H1 (cell line): ENCODE measurements at regions not wholly inside any gene's neighbourhood (a gene's known extent, or its start where the extent isn't known, plus 50 kb on each side); places are given as distances from the start of the nearest gene placed in this dataset.

Experiments used
- CTCF ChIA-PET: fragments of 300-600 bp; sonication (Branson Sonifier 250); formaldehyde crosslinking; loops from one replicate; lab custom pipeline; 2021; ENCODE audit not compliant: partially characterized antibody; lab: Charles Lee
- POLR2A ChIA-PET: fragments of 300-600 bp; sonication (Branson Sonifier 250); formaldehyde crosslinking; loops from one replicate; lab custom pipeline; 2021; ENCODE audit warnings: inconsistent platforms; ENCODE audit not compliant: partially characterized antibody; lab: Charles Lee
- DNase-seq, 2 experiments: peaks; one replicate each; pipeline versions ENCODE4 v3.0.0 to v3.0.0-alpha.2; 2010 to 2022; ENCODE audit warnings: low spot score in 2 of 2, low read depth in 1 of 2, mixed read lengths in 1 of 2
- FAIRE-seq: peaks from 2 replicates; lab custom pipeline; 2011; peaks lifted over from hg19 to GRCh38; lab: Jason Lieb, UNC
- H2AFZ ChIP-seq: 2 replicates; pipeline ENCODE4 v1.8.1; 2012; ENCODE audit warnings: low read length, inconsistent platforms
- H2AK5ac ChIP-seq: 2 replicates; pipeline ENCODE4 v1.6.1; 2013; ENCODE audit warnings: low read depth, low read length
- H2BK120ac ChIP-seq: replicated peaks from 2 replicates; pipeline ENCODE3; 2013; ENCODE audit warnings: low read depth, low read length, inconsistent platforms
- H2BK12ac ChIP-seq: 2 replicates; pipeline ENCODE4 v1.6.1; 2013; ENCODE audit warnings: low read depth, low read length
- H2BK15ac ChIP-seq: 2 replicates; pipeline ENCODE4 v1.6.1; 2013; ENCODE audit warnings: low read length
- H2BK20ac ChIP-seq: 2 replicates; pipeline ENCODE4 v1.6.1; 2013; ENCODE audit warnings: low read length
- H2BK5ac ChIP-seq: 2 replicates; pipeline ENCODE4 v1.6.1; 2013; ENCODE audit warnings: low read depth, low read length
- H3K14ac ChIP-seq: 2 replicates; pipeline ENCODE4 v1.6.1; 2013; ENCODE audit warnings: inconsistent platforms; ENCODE audit not compliant: insufficient read length
- H3K18ac ChIP-seq: 2 replicates; pipeline ENCODE4 v1.6.1; 2013; ENCODE audit warnings: low read length; ENCODE audit errors: extremely low read depth
- H3K23ac ChIP-seq: 2 replicates; pipeline ENCODE4 v1.6.1; 2013; ENCODE audit warnings: inconsistent platforms; ENCODE audit not compliant: insufficient read length
- H3K23me2 ChIP-seq: 2 replicates; pipeline ENCODE4 v1.6.1; 2013; ENCODE audit warnings: low read depth, low read length
- H3K27ac ChIP-seq: 2 replicates; pipeline ENCODE4 v1.6.1; 2011; ENCODE audit warnings: low read depth, low read length, inconsistent platforms
- H3K27me3 ChIP-seq, 4 experiments: replicated peaks in 1 of 4; 1 replicate in 1 of 4; 2 replicates in 3 of 4; pipeline versions ENCODE4 v1.6.1 to v1.8.1; 2011 to 2013; ENCODE audit warnings: low read length in 3 of 4, mild to moderate bottlenecking in 3 of 4, inconsistent platforms in 2 of 4, mixed read lengths in 2 of 4, moderate library complexity in 1 of 4; ENCODE audit not compliant: control insufficient read depth in 3 of 4, insufficient read depth in 3 of 4; ENCODE audit errors: extremely low read depth in 1 of 4
- H3K36me3 ChIP-seq, 4 experiments: 2 replicates each; pipeline versions ENCODE4 v1.6.1 to v1.8.1; 2011 to 2013; ENCODE audit warnings: mild to moderate bottlenecking in 4 of 4, low read length in 3 of 4, moderate library complexity in 2 of 4, control low read depth in 1 of 4, inconsistent platforms in 1 of 4; ENCODE audit not compliant: insufficient read depth in 4 of 4, control insufficient read depth in 2 of 4
- H3K4ac ChIP-seq: replicated peaks from 2 replicates; pipeline ENCODE3; 2013; ENCODE audit warnings: low read length, low read depth, mixed read lengths, inconsistent platforms; ENCODE audit not compliant: insufficient read length
- H3K4me1 ChIP-seq, 4 experiments: replicated peaks in 1 of 4; 1 replicate in 1 of 4; 2 replicates in 3 of 4; pipeline versions ENCODE4 v1.6.1 to v1.8.1; 2011 to 2013; ENCODE audit warnings: low read length in 3 of 4, inconsistent platforms in 2 of 4, mixed read lengths in 1 of 4; ENCODE audit not compliant: insufficient read depth in 4 of 4, control insufficient read depth in 3 of 4
- H3K4me2 ChIP-seq, 2 experiments: 2 replicates each; pipeline versions ENCODE4 v1.6.1 to v1.8.1; 2011 to 2013; ENCODE audit warnings: low read depth in 2 of 2, low read length in 2 of 2, control low read depth in 1 of 2, inconsistent platforms in 1 of 2, mild to moderate bottlenecking in 1 of 2; ENCODE audit not compliant: insufficient read depth in 1 of 2
- H3K4me3 ChIP-seq, 4 experiments: fragments of 200-600, 300-600 bp in 1 of 4; sonication (generic), shearing (Covaris generic), sonication (Bioruptor Twin) in 1 of 4; 2 replicates each; pipeline versions ENCODE4 v1.5.1 to v1.8.1; 2011 to 2016; ENCODE audit warnings: low read length in 4 of 4, low read depth in 3 of 4, control low read depth in 2 of 4, inconsistent platforms in 2 of 4, mild to moderate bottlenecking in 2 of 4, mixed read lengths in 1 of 4, moderate library complexity in 1 of 4; ENCODE audit not compliant: insufficient read depth in 2 of 4; ENCODE audit errors: extremely low read depth in 1 of 4
- H3K56ac ChIP-seq: replicated peaks from 2 replicates; pipeline ENCODE3; 2013; ENCODE audit warnings: low read depth, mild to moderate bottlenecking, mixed read lengths, low read length, inconsistent platforms; ENCODE audit not compliant: insufficient read length
- H3K79me1 ChIP-seq: 2 replicates; pipeline ENCODE4 v1.6.1; 2013; ENCODE audit warnings: low read depth, low read length, control low read depth
- H3K79me2 ChIP-seq, 2 experiments: 2 replicates each; pipeline versions ENCODE4 v1.6.1 to v1.8.1; 2012 to 2013; ENCODE audit warnings: low read length in 2 of 2, mild to moderate bottlenecking in 2 of 2, inconsistent platforms in 1 of 2; ENCODE audit not compliant: insufficient read depth in 2 of 2, control insufficient read depth in 1 of 2
- H3K9ac ChIP-seq, 4 experiments: replicated peaks in 1 of 4; 1 replicate in 1 of 4; 2 replicates in 3 of 4; pipeline versions ENCODE4 v1.6.1 to v1.8.1; 2011 to 2013; ENCODE audit warnings: low read depth in 3 of 4, low read length in 3 of 4, control low read depth in 2 of 4, mild to moderate bottlenecking in 2 of 4, moderate library complexity in 2 of 4, inconsistent platforms in 1 of 4; ENCODE audit errors: extremely low read depth in 1 of 4
- H3K9me3 ChIP-seq, 2 experiments: 2 replicates each; pipeline versions ENCODE4 v1.6.1 to v1.8.1; 2012 to 2013; ENCODE audit warnings: mild to moderate bottlenecking in 2 of 2, moderate library complexity in 2 of 2, control low read depth in 1 of 2, inconsistent platforms in 1 of 2, low read depth in 1 of 2, low read length in 1 of 2, mixed read lengths in 1 of 2; ENCODE audit not compliant: insufficient read depth in 2 of 2
- H4K20me1 ChIP-seq, 2 experiments: replicated peaks in 1 of 2; 2 replicates each; pipeline versions ENCODE3 to v1.8.1; 2011 to 2013; ENCODE audit warnings: inconsistent platforms in 2 of 2, low read length in 2 of 2, mild to moderate bottlenecking in 1 of 2; ENCODE audit not compliant: insufficient read depth in 2 of 2, control insufficient read depth in 1 of 2
- H4K5ac ChIP-seq: 2 replicates; pipeline ENCODE4 v1.6.1; 2013; ENCODE audit warnings: low read length, low read depth, mixed read lengths, inconsistent platforms; ENCODE audit not compliant: insufficient read length
- H4K8ac ChIP-seq: 2 replicates; pipeline ENCODE4 v1.8.0; 2013; ENCODE audit warnings: mild to moderate bottlenecking, moderate library complexity, low read length, inconsistent platforms; ENCODE audit not compliant: insufficient read depth; ENCODE audit errors: extremely low read depth
- H4K91ac ChIP-seq: replicated peaks from 2 replicates; pipeline ENCODE3; 2013; ENCODE audit warnings: low read length, mixed read lengths, inconsistent platforms; ENCODE audit not compliant: insufficient read length
- CBX5 ChIP-seq: fragments of 300-800, 300-1000 bp; sonication (generic); IDR thresholded peaks from 2 replicates; pipeline ENCODE4 v1.7.1; 2016; ENCODE audit warnings: antibody characterized with exemption, low read length, low read depth
- CHD1 ChIP-seq: IDR thresholded peaks from 2 replicates; pipeline ENCODE4 v1.6.1; 2012; ENCODE audit warnings: low read depth, low read length, improper control_type of control experiment
- E2F6 ChIP-seq: IDR thresholded peaks from 2 replicates; pipeline ENCODE4 v1.6.1; 2012; ENCODE audit warnings: inconsistent platforms
- EGR1 ChIP-seq: IDR thresholded peaks from 2 replicates; pipeline ENCODE4 v1.6.1; 2011; ENCODE audit warnings: low read depth, low read length, borderline replicate concordance
- FOSL1 ChIP-seq: IDR thresholded peaks from 2 replicates; pipeline ENCODE4 v1.6.1; 2011; ENCODE audit warnings: mild to moderate bottlenecking, low read depth, low read length, moderate library complexity; ENCODE audit not compliant: insufficient read depth
- JUND ChIP-seq: IDR thresholded peaks from 2 replicates; pipeline ENCODE4 v1.6.1; 2011; ENCODE audit warnings: mild to moderate bottlenecking, improper control_type of control experiment, low read length
- KDM1A ChIP-seq: fragments of 200-600, 300-600 bp; sonication (generic); IDR thresholded peaks from 2 replicates; pipeline ENCODE4 v1.7.1; 2016; ENCODE audit warnings: mild to moderate bottlenecking, low read length, borderline replicate concordance
- NANOG ChIP-seq: IDR thresholded peaks from 2 replicates; pipeline ENCODE4 v1.6.1; 2011; ENCODE audit warnings: low read length, low read depth, mild to moderate bottlenecking, inconsistent platforms; ENCODE audit not compliant: insufficient read depth, poor library complexity, severe bottlenecking
- NRF1 ChIP-seq: IDR thresholded peaks from 2 replicates; pipeline ENCODE4 v1.6.1; 2011; ENCODE audit warnings: mild to moderate bottlenecking, low read depth, low read length, improper control_type of control experiment
- POLR2A ChIP-seq, 2 experiments: IDR thresholded peaks; 1 replicate in 1 of 2; 2 replicates in 1 of 2; pipeline ENCODE4 v1.6.1; 2011; ENCODE audit warnings: low read depth in 2 of 2, low read length in 2 of 2, mild to moderate bottlenecking in 2 of 2; ENCODE audit errors: control extremely low read depth in 1 of 2
- POLR2AphosphoS5 ChIP-seq: IDR thresholded peaks from 2 replicates; pipeline ENCODE4 v1.6.1; 2011; ENCODE audit warnings: low read depth, low read length
- SAP30 ChIP-seq: fragments of 300-600 bp; sonication (generic); IDR thresholded peaks from 2 replicates; pipeline ENCODE4 v1.7.1; 2012; ENCODE audit warnings: low read length, moderate library complexity, mild to moderate bottlenecking, inconsistent platforms; ENCODE audit not compliant: insufficient read depth, insufficient replicate concordance
- SIX5 ChIP-seq: IDR thresholded peaks from 2 replicates; pipeline ENCODE4 v1.6.1; 2011; ENCODE audit warnings: mild to moderate bottlenecking, low read depth, low read length
- YY1 ChIP-seq: IDR thresholded peaks from 2 replicates; pipeline ENCODE4 v1.6.1; 2011; ENCODE audit warnings: low read depth, mild to moderate bottlenecking, low read length
- WGBS, 2 experiments: shearing (Covaris generic) in 1 of 2; methylation state at CpG; one replicate each; pipeline versions ENCODE4 v1.1.6 to v1.1.7; 2013 to 2015; ENCODE audit warnings: low lambda C conversion rate in 2 of 2, mixed read lengths in 2 of 2, inconsistent platforms in 1 of 2, low coverage in 1 of 2, missing lambda C conversion rate in 1 of 2; ENCODE audit not compliant: insufficient replicate concordance in 2 of 2, insufficient coverage in 1 of 2, insufficient read length in 1 of 2; ENCODE audit errors: extremely low coverage in 1 of 2, missing lambda C conversion rate in 1 of 2; 5-methylcytosine and 5-hydroxymethylcytosine counted together

GRCh38 chr18:71456206-71456605 is 1087.9 kb downstream of the CBLN2 start:
- CTCF ChIA-PET: no interaction called here
- Histone ChIP-seq H3K36me3 (no peaks in the 10 kb centered on the region), H2BK12ac (no peak overlapping the region), H3K4me1 (no peaks in the 10 kb centered on the region), H3K4ac (no peak overlapping the region), H3K79me1 (no peaks in the 10 kb centered on the region), H2AK5ac (no peak overlapping the region), H3K4me3 (no peak overlapping the region), H4K5ac (no peak overlapping the region), H3K56ac (no peak overlapping the region), H4K20me1 (no peaks in the 10 kb centered on the region), H3K18ac (no peak overlapping the region), H3K4me2 (no peak overlapping the region), H4K91ac (no peak overlapping the region), H2AFZ (no peak overlapping the region), H2BK20ac (no peak overlapping the region), H2BK120ac (no peak overlapping the region), H4K8ac (no peak overlapping the region), H3K27ac (no peak overlapping the region), H3K9me3 (peaks cover 47 to 53% of the 10 kb centered on the region in 2 experiments), H2BK15ac (no peak overlapping the region), H3K27me3 (no peaks in the 10 kb centered on the region), H3K23ac (no peak overlapping the region), H3K23me2 (no peaks in the 10 kb centered on the region), H3K14ac (no peak overlapping the region), H2BK5ac (no peak overlapping the region), H3K9ac (no peak overlapping the region), H3K79me2 (no peaks in the 10 kb centered on the region)
- POLR2A ChIA-PET: no interaction called here
- WGBS, 2 experiments: 64% methylated on average over 3 of the region's 3 CpGs; no CpG with 5 or more reads in 1 of the 2 experiments
- DNase-seq: no peak
- FAIRE-seq: no peak
- no peak for TF ChIP-seq SIX5
- no peak for TF ChIP-seq KDM1A
- no peak for TF ChIP-seq CHD1
- no peak for TF ChIP-seq POLR2A (IDR thresholded peaks at IDR 0.05; ENCODE audit: control extremely low read depth in 1 of 2, low read depth in 2 of 2, low read length in 2 of 2)
- TF ChIP-seq EGR1: no peak
- no peak for TF ChIP-seq SAP30
- no peak for TF ChIP-seq YY1
- TF ChIP-seq CBX5: no peak
- TF ChIP-seq NRF1: no peak
- TF ChIP-seq POLR2AphosphoS5: no peak
- TF ChIP-seq NANOG: no peak
- no peak for TF ChIP-seq E2F6
- no peak for TF ChIP-seq FOSL1
- TF ChIP-seq JUND: no peak
